ENCODE measurements at regions not wholly inside any gene's neighbourhood (a gene's known extent, or its start where the extent isn't known, plus 50 kb on each side); places are given as distances from the start of the nearest gene placed in this dataset.

DNA sequence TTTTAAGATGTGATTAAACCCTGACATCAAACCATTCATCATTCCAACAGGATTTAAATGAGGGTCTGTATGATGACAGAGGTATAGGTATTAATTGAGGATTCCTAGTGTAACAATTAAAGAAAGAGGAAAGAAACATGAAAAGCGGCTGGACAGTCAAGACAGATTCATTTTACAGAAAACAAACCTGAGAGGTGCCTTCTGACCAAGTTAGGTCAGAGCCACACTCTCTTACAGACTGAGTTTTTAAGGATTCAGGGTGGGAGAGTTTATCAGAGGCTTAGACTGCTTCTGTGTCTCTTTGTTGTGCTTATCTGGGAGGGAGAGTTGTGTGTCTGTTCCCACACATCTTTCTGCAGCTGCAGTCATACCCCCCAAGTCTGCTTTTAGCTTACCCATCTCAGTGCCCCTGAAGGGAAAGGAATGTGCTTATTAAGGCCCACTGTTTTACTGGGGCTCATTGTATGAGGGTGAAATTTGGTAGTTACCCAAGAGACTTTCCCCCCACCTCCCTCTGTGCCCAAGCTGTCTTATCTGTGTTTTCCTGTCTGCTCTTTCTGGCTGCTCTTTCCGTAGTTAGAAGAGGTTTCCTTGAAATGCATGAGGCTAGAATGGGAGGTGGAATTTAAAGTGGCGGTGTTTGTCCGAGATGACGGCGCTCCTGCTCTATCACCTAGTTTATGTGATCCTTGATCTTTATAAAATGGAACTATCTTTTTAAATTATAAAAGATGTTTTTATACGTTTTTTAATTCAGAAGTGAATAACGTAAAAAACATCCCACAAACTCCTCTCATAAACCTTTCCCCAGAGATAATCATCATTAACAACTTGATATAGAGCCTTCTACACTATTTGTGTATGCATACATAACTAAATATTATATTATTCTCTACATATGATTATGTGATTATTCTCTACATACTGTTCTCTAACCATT lies 96.0 kb upstream of the TNFSF4 start (continued):
- TF ChIP-seq, protein P1, sequence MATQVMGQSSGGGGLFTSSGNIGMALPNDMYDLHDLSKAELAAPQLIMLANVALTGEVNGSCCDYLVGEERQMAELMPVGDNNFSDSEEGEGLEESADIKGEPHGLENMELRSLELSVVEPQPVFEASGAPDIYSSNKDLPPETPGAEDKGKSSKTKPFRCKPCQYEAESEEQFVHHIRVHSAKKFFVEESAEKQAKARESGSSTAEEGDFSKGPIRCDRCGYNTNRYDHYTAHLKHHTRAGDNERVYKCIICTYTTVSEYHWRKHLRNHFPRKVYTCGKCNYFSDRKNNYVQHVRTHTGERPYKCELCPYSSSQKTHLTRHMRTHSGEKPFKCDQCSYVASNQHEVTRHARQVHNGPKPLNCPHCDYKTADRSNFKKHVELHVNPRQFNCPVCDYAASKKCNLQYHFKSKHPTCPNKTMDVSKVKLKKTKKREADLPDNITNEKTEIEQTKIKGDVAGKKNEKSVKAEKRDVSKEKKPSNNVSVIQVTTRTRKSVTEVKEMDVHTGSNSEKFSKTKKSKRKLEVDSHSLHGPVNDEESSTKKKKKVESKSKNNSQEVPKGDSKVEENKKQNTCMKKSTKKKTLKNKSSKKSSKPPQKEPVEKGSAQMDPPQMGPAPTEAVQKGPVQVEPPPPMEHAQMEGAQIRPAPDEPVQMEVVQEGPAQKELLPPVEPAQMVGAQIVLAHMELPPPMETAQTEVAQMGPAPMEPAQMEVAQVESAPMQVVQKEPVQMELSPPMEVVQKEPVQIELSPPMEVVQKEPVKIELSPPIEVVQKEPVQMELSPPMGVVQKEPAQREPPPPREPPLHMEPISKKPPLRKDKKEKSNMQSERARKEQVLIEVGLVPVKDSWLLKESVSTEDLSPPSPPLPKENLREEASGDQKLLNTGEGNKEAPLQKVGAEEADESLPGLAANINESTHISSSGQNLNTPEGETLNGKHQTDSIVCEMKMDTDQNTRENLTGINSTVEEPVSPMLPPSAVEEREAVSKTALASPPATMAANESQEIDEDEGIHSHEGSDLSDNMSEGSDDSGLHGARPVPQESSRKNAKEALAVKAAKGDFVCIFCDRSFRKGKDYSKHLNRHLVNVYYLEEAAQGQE (IDR thresholded peaks at IDR 0.05; ENCODE audit: borderline replicate concordance), result 0 out of 2 replicates have a peak, but pooled peaks have one; percentile 7
- TF ChIP-seq, protein P1 (CRISPR knock-in tag; IDR thresholded peaks at IDR 0.05; ENCODE audit: low read depth), result no peak
- TF ChIP-seq XRCC3 (IDR thresholded peaks at IDR 0.05), result no peak
- TF ChIP-seq TRIM24 (IDR thresholded peaks at IDR 0.05), result peak; percentile 61 to 72; a peak in 3 of 4 replicates
- TF ChIP-seq, protein P2, sequence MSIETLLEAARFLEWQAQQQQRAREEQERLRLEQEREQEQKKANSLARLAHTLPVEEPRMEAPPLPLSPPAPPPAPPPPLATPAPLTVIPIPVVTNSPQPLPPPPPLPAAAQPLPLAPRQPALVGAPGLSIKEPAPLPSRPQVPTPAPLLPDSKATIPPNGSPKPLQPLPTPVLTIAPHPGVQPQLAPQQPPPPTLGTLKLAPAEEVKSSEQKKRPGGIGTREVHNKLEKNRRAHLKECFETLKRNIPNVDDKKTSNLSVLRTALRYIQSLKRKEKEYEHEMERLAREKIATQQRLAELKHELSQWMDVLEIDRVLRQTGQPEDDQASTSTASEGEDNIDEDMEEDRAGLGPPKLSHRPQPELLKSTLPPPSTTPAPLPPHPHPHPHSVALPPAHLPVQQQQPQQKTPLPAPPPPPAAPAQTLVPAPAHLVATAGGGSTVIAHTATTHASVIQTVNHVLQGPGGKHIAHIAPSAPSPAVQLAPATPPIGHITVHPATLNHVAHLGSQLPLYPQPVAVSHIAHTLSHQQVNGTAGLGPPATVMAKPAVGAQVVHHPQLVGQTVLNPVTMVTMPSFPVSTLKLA (conservative IDR thresholded peaks at IDR 0.05), result peak in 1 of 2 experiments; percentile 37; a peak in 1 of 4 replicates
- peak; percentile 10 for TF ChIP-seq ASH1L (IDR thresholded peaks at IDR 0.05; ENCODE audit: borderline replicate concordance, low read depth, partially characterized antibody)
- TF ChIP-seq TAF9B (IDR thresholded peaks at IDR 0.05; ENCODE audit: partially characterized antibody), result no peak
- TF ChIP-seq CREBBP (IDR thresholded peaks at IDR 0.05; ENCODE audit: low read depth, low read length), result no peak
- TF ChIP-seq ZNF766 (CRISPR knock-in tag; conservative IDR thresholded peaks at IDR 0.05), result peak; percentile 99
- TF ChIP-seq CBX1 (IDR thresholded peaks at IDR 0.05; ENCODE audit: low read depth), result no peak
- TF ChIP-seq BCL6 (CRISPR knock-in tag; IDR thresholded peaks at IDR 0.05), result no peak
- TF ChIP-seq JUN (IDR thresholded peaks at IDR 0.05; ENCODE audit: borderline replicate concordance, low read depth, low read length), result no peak
- TF ChIP-seq JUN (CRISPR knock-in tag; IDR thresholded peaks at IDR 0.05; ENCODE audit: borderline replicate concordance), result no peak
- TF ChIP-seq, protein P3, sequence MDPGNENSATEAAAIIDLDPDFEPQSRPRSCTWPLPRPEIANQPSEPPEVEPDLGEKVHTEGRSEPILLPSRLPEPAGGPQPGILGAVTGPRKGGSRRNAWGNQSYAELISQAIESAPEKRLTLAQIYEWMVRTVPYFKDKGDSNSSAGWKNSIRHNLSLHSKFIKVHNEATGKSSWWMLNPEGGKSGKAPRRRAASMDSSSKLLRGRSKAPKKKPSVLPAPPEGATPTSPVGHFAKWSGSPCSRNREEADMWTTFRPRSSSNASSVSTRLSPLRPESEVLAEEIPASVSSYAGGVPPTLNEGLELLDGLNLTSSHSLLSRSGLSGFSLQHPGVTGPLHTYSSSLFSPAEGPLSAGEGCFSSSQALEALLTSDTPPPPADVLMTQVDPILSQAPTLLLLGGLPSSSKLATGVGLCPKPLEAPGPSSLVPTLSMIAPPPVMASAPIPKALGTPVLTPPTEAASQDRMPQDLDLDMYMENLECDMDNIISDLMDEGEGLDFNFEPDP (CRISPR knock-in tag; IDR thresholded peaks at IDR 0.05), result 0 out of 2 replicates have a peak, but pooled peaks have one; percentile 50
- TF ChIP-seq, protein P4, sequence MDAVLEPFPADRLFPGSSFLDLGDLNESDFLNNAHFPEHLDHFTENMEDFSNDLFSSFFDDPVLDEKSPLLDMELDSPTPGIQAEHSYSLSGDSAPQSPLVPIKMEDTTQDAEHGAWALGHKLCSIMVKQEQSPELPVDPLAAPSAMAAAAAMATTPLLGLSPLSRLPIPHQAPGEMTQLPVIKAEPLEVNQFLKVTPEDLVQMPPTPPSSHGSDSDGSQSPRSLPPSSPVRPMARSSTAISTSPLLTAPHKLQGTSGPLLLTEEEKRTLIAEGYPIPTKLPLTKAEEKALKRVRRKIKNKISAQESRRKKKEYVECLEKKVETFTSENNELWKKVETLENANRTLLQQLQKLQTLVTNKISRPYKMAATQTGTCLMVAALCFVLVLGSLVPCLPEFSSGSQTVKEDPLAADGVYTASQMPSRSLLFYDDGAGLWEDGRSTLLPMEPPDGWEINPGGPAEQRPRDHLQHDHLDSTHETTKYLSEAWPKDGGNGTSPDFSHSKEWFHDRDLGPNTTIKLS (IDR thresholded peaks at IDR 0.05; ENCODE audit: borderline replicate concordance, low read depth), result peak; percentile 37; the same call in 1 of the 2 replicates
